Neutrophil (primary cell): ENCODE measurements at regions not wholly inside any gene's neighbourhood (a gene's known extent, or its start where the extent isn't known, plus 50 kb on each side); places are given as distances from the start of the nearest gene placed in this dataset.
"Not testable (repeated sequence)": the region's sequence is repeated elsewhere in the genome, so short reads cannot be mapped to it uniquely, and the experiment has no call there.

Source experiments
- H3K27ac ChIP-seq: fragments of 200-600 bp; sonication (generic); 2 replicates; pipeline ENCODE4 v1.5.1; 2016; ENCODE audit warnings: mild to moderate bottlenecking, moderate library complexity
- H3K27me3 ChIP-seq: fragments of 200-600 bp; sonication (generic); 2 replicates; pipeline ENCODE4 v1.6.0; 2016; ENCODE audit warnings: mild to moderate bottlenecking
- H3K36me3 ChIP-seq: fragments of 200-600 bp; sonication (generic); 2 replicates; pipeline ENCODE4 v1.5.1; 2017
- H3K4me1 ChIP-seq, 2 experiments: fragments of 200-600 bp in 1 of 2; sonication (generic) in 1 of 2; 1 replicate in 1 of 2; 2 replicates in 1 of 2; pipeline versions ENCODE4 v1.5.1 to v1.6.1; 2013 to 2016; ENCODE audit warnings: low read depth in 1 of 2, low read length in 1 of 2, mild to moderate bottlenecking in 1 of 2, moderate library complexity in 1 of 2; ENCODE audit not compliant: control insufficient read depth in 1 of 2, insufficient read depth in 1 of 2
- H3K4me3 ChIP-seq, 2 experiments: fragments of 200-600 bp in 1 of 2; sonication (generic) in 1 of 2; 1 replicate in 1 of 2; 2 replicates in 1 of 2; pipeline ENCODE4 v1.5.1; 2013 to 2016; ENCODE audit warnings: low read depth in 1 of 2, low read length in 1 of 2, mild to moderate bottlenecking in 1 of 2, moderate library complexity in 1 of 2
- H3K9me3 ChIP-seq: fragments of 200-600 bp; sonication (generic); 2 replicates; pipeline ENCODE4 v1.5.1; 2016
- TF ChIP-seq, protein P1 (sequence below): fragments of 200-600 bp; sonication (generic); IDR thresholded peaks from 2 replicates; pipeline ENCODE4 v1.5.1; 2016; ENCODE audit warnings: antibody characterized with exemption

DNA sequence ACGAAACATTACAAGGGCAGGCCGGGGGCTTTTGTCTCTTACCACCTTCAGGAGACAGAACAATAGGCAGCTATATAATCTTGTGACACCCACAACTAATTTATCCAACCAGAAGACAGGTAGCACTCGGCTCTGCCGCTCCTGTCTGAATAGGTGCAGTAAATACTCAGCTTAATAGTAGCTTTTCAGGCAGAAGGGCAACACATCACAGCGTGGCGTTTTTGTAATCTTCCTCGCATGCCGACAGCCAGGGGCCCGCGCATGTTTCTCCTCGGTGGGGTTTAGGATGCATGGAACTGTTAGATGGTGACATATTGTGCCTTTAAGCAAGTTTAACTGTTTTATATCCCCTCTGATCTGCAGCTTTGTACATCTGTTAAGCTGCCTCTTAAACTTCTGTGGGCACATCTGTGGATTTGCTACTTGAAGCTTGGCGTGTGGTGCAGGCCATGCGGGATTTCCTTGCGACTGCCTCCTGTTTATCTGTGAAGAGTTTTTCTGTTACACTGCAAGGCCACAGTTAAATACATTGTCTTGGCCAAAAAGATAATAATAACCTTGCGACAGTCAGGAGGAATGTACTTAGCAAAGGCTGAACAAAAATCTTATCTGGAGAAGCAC lies 123.2 kb upstream of the BNIP2 start:
- no peaks in the 10 kb centered on the region for H3K9me3 ChIP-seq
- no peaks in the 10 kb centered on the region for H3K4me1 ChIP-seq
- peaks cover 40% of the 10 kb centered on the region for H3K27me3 ChIP-seq
- H3K36me3 ChIP-seq = no peaks in the 10 kb centered on the region
- TF ChIP-seq, protein P1, sequence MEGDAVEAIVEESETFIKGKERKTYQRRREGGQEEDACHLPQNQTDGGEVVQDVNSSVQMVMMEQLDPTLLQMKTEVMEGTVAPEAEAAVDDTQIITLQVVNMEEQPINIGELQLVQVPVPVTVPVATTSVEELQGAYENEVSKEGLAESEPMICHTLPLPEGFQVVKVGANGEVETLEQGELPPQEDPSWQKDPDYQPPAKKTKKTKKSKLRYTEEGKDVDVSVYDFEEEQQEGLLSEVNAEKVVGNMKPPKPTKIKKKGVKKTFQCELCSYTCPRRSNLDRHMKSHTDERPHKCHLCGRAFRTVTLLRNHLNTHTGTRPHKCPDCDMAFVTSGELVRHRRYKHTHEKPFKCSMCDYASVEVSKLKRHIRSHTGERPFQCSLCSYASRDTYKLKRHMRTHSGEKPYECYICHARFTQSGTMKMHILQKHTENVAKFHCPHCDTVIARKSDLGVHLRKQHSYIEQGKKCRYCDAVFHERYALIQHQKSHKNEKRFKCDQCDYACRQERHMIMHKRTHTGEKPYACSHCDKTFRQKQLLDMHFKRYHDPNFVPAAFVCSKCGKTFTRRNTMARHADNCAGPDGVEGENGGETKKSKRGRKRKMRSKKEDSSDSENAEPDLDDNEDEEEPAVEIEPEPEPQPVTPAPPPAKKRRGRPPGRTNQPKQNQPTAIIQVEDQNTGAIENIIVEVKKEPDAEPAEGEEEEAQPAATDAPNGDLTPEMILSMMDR = no peak
- no peak overlapping the region for H3K4me3 ChIP-seq
- H3K27ac ChIP-seq = no peak overlapping the region

DNA sequence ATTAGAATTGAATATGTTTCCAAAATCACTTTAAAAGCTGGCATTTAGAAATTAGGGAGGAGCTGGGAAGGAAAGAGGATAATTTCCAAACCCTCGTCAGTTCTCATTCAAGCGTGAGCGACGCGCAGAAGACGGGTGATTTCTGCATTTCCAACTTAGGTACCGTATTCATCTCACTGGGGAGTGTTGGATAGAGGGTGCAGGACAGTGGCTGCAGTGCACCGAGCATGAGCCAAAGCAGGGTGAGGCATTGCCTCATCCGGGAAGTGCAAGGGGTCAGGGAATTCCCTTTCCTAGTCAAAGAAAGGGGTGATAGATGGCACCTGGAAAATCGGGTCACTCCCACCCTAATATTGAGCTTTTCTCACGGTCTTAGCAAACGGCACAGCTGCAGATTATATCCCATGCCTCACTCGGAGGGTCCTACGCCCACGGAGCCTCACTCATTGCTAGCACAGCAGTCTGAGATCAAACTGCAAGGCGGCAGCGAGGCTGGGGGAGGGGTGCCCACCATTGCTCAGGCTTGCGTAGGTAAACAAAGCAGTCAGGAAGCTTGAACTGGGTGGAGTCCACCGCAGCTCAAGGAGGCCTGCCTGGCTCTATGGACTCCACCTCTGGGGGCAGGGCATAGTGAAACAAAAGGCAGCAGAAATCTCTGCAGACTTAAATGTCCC lies 114.3 kb upstream of the BNIP2 start:
- H3K27me3 ChIP-seq, H3K4me1 ChIP-seq, H3K36me3 ChIP-seq, H3K9me3 ChIP-seq, H3K27ac ChIP-seq, H3K4me3 ChIP-seq: not testable (repeated sequence)

DNA sequence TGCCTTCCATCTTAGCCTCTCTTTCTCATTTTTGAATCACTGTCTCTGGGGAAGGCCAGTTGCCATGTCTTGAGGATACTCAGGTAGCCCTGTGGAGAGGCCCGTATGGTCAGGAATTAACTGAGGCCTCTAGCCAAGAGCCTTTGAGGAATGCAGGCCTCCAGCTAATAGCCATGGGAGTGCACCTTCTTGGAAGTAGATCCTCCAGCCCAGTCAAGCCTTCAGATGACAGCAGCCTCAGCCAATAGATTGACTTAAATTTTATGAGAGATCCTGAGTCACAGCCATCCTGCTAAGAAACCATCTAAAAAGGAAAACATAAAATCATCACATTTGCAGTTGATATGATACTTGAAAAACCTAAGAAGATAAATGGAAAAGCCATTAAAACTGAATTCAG lies 112.5 kb upstream of the BNIP2 start:
- Histone ChIP-seq H3K27me3 (peaks cover 12% of the 10 kb centered on the region), H3K9me3 (no peaks in the 10 kb centered on the region), H3K27ac (no peak overlapping the region), H3K4me3 (no peak overlapping the region), H3K36me3 (no peaks in the 10 kb centered on the region), H3K4me1 (no peaks in the 10 kb centered on the region)
- TF ChIP-seq, protein P1 = no peak

DNA sequence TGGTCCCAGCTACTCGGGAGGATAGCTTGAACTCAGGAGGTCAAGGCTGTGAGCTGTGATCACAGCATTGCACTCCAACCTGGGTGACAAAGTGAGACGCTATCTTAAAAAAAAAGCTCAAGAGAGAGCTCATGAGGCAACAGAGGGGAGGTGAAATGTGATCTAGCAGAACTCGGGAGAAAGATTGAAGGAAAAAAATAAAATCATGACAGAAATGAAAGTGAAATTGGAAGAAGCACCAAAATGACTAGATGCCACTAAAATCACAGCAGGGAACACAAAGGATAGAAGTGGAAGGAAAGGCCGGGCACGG lies 109.4 kb upstream of the BNIP2 start:
- Histone ChIP-seq H3K4me1 (no peaks in the 10 kb centered on the region), H3K4me3 (no peak overlapping the region), H3K9me3 (no peaks in the 10 kb centered on the region), H3K27me3 (peaks cover 32% of the 10 kb centered on the region), H3K27ac (no peak overlapping the region), H3K36me3 (no peaks in the 10 kb centered on the region)
- TF ChIP-seq, protein P1 = no peak

DNA sequence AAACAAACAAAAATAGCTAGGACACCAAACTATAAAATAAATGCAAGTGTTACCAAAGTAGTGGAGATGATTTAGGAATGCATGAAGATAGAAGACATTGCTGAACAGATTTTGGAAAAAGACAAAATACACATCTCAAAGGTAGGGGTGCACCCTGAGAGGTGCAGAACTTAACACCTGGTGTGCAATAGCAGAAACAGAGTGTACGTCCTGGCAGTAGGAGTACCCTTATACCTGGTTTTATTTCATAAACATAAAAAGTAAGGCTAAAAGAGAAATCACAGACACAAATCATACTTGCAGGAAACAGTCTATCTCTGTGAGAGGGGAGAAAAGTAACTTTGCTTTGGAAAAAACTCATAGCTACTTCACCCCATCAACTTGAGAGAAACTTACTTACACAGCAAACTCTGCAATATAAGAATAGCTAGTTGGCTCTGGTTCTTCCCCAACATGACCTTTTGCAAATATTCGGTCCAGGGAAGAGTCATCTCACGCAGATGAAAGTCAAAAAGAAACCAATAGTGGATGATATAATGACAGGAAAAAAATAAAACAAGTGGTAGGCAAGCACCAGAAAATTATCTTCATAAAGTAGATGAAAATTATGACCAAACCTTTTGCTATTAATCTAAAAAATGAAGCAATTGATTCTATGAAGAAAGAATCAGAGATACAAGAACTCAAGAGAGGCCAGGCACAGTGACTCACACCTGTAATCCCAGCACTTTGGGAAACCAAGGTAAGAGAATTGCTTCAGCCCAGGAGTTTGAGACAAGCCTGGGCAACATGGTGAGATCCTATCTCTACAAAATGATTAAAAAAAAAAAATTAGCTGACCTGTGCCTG lies 108.9 kb upstream of the BNIP2 start:
- H3K36me3 ChIP-seq = no peaks in the 10 kb centered on the region
- H3K4me3 ChIP-seq = no peak overlapping the region
- TF ChIP-seq, protein P1 = no peak
- H3K27ac ChIP-seq = no peak overlapping the region
- H3K4me1 ChIP-seq = no peaks in the 10 kb centered on the region
- no peaks in the 10 kb centered on the region for H3K9me3 ChIP-seq
- H3K27me3 ChIP-seq = peaks cover 35% of the 10 kb centered on the region
